ENCODE measurements at regions not wholly inside any gene's neighbourhood (a gene's known extent, or its start where the extent isn't known, plus 50 kb on each side); places are given as distances from the start of the nearest gene placed in this dataset.

- TF ChIP-seq, protein P1, sequence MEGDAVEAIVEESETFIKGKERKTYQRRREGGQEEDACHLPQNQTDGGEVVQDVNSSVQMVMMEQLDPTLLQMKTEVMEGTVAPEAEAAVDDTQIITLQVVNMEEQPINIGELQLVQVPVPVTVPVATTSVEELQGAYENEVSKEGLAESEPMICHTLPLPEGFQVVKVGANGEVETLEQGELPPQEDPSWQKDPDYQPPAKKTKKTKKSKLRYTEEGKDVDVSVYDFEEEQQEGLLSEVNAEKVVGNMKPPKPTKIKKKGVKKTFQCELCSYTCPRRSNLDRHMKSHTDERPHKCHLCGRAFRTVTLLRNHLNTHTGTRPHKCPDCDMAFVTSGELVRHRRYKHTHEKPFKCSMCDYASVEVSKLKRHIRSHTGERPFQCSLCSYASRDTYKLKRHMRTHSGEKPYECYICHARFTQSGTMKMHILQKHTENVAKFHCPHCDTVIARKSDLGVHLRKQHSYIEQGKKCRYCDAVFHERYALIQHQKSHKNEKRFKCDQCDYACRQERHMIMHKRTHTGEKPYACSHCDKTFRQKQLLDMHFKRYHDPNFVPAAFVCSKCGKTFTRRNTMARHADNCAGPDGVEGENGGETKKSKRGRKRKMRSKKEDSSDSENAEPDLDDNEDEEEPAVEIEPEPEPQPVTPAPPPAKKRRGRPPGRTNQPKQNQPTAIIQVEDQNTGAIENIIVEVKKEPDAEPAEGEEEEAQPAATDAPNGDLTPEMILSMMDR (IDR thresholded peaks at IDR 0.05), result peak in 4 of 6 experiments; percentile 31 to 51 (median 44)
- no peak for TF ChIP-seq POLR2A (IDR thresholded peaks at IDR 0.05)
Observed at GRCh38 chr12:131452444-131452860, 258.4 kb upstream of the SFSWAP start.
